Stimulated activated naive CD8-positive, alpha-beta T cell treated with anti-CD3 and anti-CD28 coated beads, Interleukin-15, Interleukin-2, amounts not matched to agents 100 U/mL and 50 U/mL, for 24 hours (primary cell): ENCODE measurements at regions not wholly inside any gene's neighbourhood (a gene's known extent, or its start where the extent isn't known, plus 50 kb on each side); places are given as distances from the start of the nearest gene placed in this dataset.

Experiments used
- ATAC-seq: fragments of 150-1000 bp; cut with Tn5 transposase; one replicate; pipeline ENCODE4 v1.10.0; 2021
- DNase-seq: peaks from one replicate; pipeline ENCODE4 v3.0.0; 2021

DNA sequence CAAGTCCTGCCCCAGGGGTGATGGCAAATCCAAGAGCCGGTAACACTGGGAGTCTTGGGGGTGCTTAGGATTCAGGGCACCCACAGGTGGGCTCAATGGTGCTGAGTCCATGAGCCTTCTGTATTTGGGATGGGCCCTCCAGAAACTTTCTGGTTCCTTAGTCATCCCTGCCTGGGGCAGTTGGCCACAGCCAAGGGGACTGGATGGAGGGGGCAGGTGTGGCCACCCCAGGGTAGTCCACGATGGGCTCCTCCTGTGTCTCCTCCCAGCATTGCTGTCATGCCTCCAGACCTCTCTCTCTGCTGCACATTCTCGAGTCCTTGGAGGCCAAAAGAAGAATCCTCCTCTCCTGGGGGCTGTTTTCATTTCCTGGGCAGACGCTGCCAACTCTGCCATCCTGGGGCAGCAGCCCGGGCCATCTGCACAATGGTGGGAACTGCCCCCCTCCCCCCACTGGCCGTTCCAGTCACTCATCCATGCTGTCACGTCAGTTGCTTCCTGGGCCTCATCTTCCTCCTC is 158.0 kb upstream of the TWIST2 start:
- DNase-seq = no peak
- no peak for ATAC-seq

DNA sequence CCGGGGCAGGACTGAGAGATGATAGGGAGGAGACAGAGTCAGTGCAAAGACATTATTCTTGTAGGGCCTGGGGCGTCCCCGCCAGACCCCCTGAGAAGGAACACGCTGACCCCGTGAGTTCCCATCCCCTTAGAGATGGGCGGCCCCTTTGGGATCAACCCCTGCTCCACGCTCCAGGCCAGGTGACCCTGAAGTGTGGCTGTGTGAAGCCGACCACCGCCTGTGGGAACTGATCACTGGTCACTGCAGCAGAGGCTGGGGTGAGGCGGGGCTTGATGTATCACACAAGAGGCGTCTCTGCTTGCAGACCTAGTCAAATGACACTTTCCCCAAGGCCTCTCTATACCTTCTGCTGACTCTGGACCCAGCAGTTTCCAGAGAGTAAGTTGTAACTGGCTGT is 157.4 kb upstream of the TWIST2 start:
- DNase-seq = no peak
- ATAC-seq = no peak

DNA sequence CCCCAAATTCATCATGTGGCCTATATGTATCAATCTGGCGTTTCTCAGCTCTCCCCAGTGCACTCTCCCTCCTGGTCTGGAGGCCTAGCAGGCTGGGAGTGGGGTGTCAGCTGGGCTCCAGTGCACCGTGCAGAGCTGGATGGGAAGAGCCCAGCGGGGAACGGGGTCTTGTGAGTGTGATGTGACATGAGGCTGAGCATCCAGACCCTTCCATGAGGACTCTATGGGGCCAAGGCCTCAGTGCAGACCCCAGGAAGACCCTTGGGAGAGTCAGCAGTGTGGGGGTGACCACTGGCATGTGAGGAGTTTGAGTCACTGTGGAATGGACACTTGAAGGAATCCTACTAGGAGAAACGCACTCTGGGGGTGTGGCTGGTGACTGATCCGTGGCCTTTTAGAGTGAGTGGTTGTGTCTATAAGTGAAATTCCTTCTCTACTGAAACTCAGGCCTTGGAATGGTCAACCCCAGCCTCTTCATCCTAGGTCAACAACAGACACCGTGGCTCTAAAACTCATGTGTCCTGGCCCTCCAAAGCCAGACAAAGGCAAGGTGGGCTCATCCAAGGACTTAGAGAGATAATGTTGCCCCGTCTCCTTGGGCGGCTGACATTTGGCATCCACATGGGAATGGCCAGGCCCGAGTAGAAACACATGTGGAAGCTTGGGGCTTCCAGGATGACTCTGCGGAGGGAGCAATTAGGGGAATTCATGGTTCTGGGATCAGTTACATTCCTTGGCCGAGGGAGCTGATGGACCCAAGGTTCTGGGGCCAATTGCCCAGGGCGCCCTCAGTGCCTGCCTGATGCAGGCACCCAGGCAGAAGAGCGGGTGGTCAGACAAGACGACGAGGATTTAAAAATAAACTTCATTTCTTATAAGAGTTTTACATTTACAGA is 156.0 kb upstream of the TWIST2 start:
- no peak for ATAC-seq
- DNase-seq = no peak

DNA sequence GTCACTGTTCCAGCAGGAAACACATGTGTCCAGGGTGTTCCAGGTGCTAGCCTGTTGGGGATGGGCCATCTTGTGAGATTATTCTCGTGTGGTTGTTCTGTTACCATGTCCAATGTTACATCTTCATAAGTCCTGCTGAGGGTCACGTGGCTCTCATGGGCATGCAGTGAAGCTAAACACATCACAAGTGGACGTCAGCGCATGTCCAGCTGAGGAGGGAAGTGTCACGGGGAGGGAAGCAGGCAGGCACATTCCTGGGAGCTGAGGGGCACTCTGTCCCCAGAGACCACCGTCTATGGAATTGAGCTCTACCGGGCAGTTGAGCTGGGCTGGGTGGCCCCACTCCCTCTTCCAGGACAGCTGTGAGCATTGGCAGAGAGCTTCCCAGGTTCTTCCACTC is 155.3 kb upstream of the TWIST2 start:
- DNase-seq = no peak

DNA sequence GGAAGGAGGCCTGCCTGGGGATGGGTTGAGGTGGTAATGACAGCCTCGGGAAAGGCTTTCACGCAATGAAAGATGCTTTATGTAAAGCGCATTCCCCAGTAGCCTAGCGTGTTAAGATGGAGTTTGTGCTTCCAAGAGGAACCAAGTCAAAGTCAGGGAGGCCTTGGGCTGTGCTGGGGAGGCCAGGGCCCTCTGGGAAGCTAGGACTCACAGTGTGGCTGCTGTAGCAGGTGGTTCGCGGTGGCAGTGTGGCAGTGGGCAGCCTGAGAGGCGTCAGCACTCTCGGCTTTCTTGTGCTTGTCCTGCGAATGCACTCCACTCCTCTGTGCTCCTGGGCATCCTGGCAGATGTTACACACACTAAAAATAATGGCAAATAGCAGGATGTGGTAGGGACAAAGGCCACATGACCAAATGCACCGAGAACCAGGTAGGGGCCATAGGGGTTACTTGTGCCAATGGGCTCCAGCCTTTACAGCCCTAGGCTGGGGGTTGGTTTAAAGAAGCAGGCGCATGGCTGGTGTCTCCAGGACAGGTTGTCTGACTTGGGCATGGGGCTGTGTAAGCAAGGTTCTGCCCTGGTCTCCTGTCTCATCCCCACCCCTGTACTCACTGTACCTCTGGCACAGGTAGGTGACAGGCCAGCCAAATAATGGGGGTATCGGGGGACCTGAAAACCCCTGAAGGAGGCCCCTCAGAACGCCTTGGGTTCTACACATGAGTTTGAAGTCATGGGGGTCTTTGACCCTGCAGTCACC is 154.4 kb upstream of the TWIST2 start:
- ATAC-seq (no peak), DNase-seq (no peak)

More for the DNA sequence above, 155.3 kb upstream of the TWIST2 start:
- ATAC-seq = no peak

DNA sequence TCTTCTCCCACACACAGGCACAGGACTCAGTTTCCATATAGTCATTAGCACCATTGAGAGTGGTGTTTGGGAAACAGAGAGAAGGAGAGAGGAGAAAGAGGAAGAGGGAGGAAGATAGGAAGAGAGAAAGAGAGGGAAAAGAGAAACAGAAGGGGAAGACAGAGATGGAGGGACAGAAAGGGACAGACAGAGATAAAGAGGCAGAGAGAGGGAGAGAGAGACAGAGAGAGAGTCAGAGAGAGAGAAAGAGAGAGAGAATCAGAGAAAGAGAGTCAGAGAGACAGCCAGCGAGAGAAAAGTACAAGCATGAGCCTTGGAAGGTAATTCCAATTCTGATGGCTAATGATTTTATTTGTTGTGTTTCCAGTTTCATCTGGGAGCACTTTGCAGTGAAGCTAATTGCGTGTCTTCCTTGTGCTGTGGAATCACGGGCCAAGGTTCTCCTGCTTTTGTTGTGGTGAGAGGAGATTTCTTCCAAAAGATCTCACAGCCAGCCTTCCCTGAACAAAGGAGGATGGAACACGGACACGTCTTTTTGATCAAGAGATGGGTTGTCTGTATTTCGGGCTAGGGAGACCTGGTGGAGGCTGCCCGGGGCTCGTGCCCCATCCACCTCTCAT is 153.6 kb upstream of the TWIST2 start:
- DNase-seq = no peak

DNA sequence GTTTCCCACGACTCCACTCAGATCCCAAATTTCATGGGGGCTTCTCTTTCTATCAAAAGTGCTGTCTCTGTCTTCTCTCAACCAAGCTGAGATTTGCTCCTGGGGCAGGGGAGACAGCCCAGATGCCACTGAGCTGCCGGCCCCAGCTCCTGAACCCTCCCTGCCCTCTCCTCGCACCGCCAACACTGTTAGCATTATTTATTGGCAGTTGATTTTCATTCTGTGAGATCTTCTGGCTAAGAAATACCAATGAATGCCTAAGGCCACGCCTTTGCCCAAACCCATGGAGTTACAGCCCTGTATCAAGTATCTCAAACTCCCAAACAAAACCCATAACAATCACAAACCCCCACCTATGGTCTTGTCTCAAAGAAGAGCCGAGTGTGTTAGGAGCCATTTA is 153.0 kb upstream of the TWIST2 start:
- ATAC-seq (no peak), DNase-seq (no peak)

More for the DNA sequence above, 153.6 kb upstream of the TWIST2 start:
- no peak for ATAC-seq

DNA sequence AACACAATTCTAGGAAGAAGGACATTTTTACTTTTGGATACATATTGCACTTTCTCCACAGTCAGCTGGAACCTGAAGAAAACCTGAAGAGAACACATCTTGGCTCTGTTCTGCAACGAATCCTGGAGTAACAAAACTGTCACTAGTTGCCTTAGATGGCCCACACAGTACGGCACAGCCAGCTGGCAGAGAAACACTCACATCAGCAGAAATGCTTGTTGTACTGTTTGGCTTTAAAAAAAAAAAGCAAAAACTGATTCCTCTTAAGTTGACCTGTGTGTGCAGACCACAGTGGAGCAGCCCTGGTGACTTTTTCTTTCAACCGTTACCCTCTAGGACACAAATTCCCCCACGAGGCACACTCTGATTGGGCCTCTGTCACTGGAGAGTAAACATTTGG is 152.3 kb upstream of the TWIST2 start:
- DNase-seq = no peak
- ATAC-seq = no peak

DNA sequence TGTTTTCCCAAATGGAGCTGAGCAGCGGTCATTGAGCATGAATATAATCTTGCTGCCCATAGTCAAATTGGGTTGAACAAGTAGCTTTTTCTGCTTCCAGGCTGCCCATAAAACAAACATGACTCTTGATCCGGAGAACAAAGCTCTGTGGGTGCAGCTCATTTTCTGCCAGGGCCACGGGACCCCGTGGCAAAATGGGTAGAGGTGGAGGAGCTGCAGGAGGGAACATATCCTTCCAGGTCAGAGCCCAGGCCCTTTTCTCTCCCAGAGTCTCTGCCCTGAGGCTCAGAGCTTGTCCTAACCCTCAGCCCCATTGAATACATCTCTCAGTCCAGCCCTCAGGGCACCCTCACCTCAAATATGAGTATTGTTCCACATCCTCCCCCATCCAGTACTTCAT is 151.6 kb upstream of the TWIST2 start:
- DNase-seq = no peak

DNA sequence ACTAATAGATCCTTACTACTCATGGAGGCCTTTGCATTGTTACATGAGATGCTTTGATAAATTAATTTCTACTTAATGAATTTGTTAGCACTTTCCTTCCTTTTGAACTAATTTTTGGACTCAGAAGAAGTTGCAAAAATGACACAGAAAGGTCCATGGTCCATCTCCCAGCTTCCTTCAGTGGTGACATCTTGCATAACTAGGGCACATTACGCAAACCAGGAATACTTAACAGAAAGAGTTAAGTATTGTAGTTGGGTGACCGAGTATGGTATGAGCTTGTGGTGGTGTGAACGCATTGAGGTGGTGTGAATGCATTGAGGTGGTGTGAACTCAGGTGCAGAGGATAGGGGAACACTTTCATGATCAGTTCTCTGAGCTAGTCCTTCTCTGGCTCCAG is 151.1 kb upstream of the TWIST2 start:
- ATAC-seq = no peak
- no peak for DNase-seq

More for the DNA sequence above, 151.6 kb upstream of the TWIST2 start:
- ATAC-seq = no peak

DNA sequence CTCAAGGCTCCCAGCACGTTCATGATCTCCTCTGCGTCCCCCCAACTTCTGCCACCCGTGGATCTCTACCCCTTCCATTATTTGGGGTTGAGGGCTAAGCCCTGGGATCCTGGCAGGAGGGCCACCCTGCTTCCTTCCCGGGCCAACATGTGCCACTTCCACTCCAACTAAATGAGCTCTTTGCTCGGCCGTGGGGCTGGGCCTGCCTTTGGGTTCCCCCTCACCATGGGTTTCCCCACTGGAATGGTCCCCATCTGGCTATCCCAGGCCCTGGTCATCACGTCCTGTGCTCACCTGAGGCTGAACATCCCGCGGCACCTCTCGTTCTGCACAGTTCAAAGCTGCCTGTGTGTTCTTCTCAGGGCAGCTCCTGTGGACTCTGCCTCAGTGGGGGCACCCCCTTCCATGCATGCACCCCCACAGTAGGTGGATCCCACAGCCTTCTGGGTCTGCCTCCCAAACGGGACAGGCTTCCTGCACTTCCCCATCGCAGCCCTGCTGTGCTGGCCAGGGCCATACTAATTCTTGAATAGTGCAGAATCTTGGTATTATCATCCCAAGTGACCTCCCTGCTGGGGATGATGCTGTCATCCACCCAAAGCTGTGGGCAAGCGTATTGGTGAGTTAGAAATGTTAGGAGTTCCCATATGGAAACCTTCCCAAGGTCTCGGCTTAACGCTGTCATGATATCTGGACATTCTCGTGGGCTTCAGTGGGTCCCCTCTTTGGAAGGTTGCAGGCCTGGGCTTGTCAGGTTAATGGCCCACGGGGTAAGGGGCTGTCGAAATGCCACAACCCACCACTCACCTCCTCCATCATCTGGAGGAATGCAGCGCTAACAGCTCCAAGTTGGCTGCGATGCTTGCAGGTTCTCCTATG is 150.5 kb upstream of the TWIST2 start:
- ATAC-seq = no peak
- no peak for DNase-seq

DNA sequence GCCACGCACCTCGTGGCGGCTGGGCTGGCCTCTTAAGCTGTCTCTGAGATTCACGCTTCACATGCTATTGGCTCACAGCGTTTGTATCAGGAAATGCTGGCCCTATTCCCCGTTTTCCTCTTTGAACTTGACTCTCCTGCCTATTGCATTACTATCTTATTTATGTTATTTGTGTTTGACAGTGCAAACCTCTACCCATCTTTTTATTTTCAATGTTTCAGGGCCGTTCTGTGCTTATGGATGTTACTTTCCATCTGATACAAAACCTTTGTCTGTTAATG is 149.9 kb upstream of the TWIST2 start:
- ATAC-seq = no peak
- DNase-seq = no peak

DNA sequence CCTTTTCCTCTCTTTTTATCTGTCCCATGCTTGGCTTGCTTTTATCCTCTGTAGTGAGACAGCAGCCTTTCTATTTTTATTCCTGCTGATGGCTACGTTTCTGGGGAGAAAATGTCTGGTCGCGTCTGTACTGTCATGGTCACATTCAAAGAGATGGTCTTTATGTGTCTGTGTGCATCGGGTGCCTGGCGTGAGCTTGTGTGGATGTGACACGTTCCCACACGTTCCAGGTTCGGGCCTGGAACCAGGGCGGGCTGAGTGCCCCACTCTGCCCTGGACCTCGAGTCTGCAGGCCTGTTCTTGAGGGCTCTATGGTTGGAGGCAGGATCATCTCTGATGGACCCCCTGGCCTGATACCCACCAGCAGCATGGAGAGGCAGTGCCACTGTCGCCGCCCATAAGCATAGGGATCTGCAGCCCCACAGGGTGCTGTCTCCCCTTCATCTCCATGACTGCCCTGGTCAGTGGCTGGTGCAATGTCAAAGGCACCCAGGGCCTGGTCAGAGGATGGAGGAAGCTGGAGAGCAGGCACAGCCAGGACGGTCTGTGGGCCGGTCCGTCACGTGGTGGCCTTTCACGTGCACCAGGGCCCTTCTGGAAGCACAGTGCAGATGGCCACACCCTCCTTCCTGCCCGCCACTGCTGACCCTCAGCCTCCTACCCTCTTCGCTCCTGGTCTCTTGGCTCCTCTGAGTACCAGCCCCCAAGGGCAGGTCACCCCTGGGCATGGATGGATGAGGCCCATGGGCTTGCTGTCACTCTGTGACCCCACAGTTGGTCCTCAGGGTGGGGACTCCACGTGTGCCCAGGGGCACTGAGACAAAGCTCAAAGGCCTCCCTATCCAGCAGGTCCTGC is 149.2 kb upstream of the TWIST2 start:
- ATAC-seq (no peak), DNase-seq (no peak)

DNA sequence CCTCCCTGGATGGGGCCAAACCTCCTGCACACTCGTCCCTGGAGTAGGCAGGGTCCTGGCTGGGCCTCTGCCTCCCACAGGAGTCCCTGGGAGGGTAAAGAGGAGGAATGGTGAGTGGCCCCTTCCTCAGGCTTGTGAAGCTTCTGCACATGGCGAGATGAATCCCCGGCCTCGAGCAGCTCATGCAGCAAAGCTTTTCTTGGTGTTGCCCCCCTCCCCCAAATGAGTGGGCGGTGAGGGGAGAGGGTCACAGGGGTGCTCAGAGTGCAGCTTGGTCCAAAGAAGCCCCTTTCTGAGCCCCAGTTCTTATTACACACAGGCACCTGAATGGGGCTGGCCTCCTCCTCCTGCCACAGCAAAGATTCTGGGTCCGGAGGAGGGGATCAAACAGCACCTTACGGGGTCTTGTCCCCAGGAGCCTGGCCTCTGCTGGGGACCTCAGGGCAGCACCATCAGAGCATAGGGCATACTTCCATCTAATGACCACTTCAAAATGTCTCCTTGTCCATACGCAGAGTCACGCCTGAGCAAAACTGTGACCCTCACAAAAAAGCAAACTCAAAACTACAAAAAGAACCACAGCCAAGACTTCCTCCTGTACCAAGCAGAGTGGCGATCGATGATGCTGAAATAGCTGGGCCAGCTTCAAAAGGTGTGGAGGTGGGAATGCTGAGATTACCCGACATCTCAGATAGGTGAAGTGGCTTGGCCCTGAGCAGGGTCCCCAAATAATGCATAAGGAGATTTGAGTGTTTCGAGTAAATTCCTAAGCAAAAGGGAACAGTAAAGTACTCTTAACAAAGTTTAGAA is 148.4 kb upstream of the TWIST2 start:
- DNase-seq (no peak), ATAC-seq (no peak)

DNA sequence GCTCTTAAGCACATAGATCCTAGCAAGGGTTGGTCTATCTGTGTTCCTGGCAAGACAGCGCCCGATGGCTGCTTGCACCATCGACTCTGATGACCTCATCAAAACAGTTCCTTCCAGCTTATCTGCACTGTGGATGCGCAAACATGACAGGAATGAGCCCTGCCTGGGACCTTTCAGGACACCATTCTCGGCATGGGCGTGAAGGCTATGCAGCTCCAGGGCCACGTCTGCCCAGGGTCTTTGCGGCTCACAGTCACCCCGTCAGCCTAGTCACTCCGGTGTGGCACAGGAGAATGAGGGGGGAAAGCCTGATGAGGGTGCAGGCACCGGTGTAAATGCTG is 147.8 kb upstream of the TWIST2 start:
- ATAC-seq (no peak), DNase-seq (no peak)

DNA sequence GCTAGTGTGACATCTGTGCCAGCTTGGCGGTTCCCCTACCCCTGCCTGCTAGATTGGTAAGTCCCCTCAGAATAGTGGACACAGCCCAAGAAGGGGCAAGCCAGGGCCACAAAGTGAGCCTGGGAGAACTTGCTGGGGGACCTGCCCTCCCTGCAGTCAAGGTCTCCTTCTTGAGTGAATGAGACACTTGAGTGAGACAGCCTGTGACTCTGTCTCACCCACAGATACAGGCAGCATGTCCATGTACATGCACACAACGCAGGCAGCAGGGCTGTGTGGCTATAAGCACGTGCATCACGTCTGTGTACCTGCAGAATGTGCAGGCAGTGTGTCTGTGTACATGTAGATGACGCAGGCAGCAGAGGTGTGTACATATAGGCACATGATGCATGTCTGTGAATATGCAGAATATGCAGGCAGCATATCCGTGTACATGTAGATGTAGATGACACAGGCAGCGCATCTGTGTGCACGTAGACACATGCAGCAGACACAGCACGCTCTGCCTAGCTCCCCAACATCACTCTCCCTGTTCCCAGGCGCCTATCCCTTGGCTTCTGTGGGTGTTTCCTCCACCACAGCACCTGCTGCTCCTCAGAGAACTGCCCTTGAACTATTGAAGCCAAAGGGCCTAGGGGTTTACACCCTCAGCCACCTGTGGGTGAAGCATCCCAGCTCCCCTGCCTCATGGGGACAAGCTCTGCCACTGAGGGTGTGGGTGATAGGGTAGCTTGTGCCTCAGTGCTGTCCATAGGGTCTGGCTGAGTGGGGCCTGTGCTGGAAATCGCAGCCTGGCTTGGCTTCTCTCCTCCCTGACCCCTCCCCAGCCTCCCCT is 147.2 kb upstream of the TWIST2 start:
- no peak for ATAC-seq
- DNase-seq = no peak

DNA sequence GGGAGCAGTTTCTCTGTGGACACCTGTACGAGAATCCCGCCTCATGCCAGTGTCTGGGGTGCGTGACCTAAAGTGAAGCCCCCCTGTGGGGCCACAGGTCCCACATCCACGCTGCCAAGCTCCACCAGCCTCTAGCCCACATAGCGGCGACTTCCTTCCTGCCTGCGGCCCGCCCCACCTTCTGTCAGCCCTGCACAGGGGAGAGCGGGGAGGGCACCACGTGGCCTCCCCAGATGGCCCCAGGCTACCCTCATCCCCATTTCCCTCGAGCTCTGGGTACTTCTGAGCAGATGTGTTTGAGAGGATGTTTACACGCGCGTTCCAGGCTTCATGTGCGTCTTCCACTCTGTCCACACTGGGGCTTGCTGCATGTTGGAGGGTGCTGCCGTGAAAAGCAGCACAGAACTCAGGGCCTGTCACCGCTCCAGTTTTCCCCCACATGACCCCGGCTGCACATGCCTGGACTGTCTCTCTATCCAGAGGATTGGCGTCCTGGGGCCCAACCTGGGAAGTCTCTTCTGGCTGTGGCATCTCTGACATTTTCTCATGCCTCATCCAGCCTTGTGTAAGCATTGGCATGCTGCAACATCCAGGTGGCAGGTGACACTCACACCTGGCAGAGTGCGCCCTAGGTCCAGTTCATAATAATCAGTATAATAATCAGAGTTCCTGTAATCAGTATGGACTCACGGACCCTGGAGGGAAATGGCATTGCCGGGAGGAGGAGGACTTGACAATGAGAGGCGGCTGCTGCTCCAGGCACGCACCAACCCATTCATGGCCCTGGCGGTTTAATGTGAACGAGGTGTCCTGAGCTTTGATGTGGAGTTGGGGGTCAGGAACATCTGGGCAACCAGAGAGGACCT is 146.3 kb upstream of the TWIST2 start:
- no peak for DNase-seq
- ATAC-seq = no peak

DNA sequence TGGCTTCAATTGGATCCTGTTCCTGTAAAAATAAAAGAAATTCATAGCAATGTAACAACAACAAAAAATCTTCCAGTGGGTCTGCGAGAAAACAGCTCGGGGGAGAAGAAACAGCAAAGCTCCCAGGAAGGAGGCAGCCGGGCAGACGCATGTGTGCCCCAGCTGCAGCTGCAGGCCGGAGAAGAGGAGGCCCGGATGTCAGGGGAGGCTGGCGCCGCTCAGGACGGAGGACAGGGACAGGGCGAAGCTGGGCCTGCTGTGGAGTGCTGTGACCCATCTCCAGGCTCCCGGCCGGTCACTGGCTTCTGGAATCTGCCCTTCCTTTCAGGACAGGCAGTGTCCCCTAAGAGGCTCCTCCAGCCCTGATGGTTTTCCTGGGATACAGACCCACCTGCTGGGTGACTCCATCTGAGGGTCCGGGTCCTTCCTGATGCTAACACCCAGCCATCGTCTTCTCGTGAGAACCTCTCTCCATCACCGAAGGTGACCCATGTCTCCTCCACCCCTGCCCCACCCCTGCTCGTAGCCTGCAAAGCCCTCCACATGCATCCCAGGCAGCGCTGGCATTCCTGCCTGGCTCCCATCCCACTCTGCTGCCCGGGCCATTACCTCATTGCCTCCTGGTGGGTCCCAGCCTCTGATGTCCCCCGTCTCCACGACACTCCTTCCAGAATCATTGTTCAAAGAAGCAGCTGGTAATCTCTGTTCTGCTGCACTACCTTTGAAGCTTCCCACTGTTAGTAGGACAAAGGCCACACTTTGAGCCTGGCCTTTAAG is 145.4 kb upstream of the TWIST2 start:
- ATAC-seq (no peak), DNase-seq (no peak)
